ENCODE measurements at regions not wholly inside any gene's neighbourhood (a gene's known extent, or its start where the extent isn't known, plus 50 kb on each side); places are given as distances from the start of the nearest gene placed in this dataset.
"Not testable (repeated sequence)": the region's sequence is repeated elsewhere in the genome, so short reads cannot be mapped to it uniquely, and the experiment has no call there.

DNA sequence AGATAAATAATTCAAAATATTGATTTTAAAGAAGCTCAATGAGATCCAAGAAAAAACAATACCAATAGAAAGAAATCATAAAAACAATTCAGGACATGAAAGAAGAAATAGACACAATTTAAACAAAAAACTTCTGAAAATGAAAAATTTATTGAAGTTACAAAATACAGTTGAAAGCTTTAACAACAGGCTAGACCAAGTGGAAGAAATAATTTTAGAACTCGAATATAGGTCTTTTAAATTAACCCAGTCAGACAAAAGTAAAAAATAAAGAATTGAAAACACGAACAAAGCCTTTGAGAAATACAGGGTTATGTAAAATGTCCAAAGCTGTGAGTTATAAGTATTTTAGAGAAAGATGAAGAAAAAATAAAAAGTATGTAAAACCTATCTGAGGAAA lies 152.4 kb upstream of the SMIM30 start:
- H3K36me3 ChIP-seq (ENCODE audit: control insufficient read depth in 4 of 4, insufficient read depth in 4 of 4, low read length in 4 of 4), result no peaks in the 10 kb centered on the region
- WGBS, 2 donors, result 88 to 91% methylated on average over 2 of the region's 2 CpGs
- no peak for DNase-seq
- no peak overlapping the region for H3K9ac ChIP-seq (ENCODE audit: insufficient read depth in 1 of 2, low read length in 2 of 2)
- H3K27me3 ChIP-seq (ENCODE audit: control insufficient read depth in 3 of 3, insufficient read depth in 3 of 3, low read length in 2 of 3), result no peaks in the 10 kb centered on the region
- no peak overlapping the region for H3K4me3 ChIP-seq
- no peak for ATAC-seq (ENCODE audit: insufficient read depth, low FRiP score)
- H3K4me1 ChIP-seq (ENCODE audit: control insufficient read depth in 5 of 5, insufficient read depth in 5 of 5, low read length in 5 of 5), result no peaks in the 10 kb centered on the region
- H3K9me3 ChIP-seq (ENCODE audit: control insufficient read depth in 4 of 4, insufficient read depth in 3 of 4, low read length in 3 of 4), result peaks cover 0 to 14% (median 4%) of the 10 kb centered on the region in 4 donors
- no peak for TF ChIP-seq CTCF (IDR thresholded peaks at IDR 0.05; ENCODE audit: control extremely low read depth, extremely low read depth)
- H3K27ac ChIP-seq (ENCODE audit: low read depth in 1 of 2, low read length in 1 of 2), result no peak overlapping the region

GRCh38 chr7:113269592-113269991 lies 151.2 kb upstream of the SMIM30 start:
- DNase-seq; H3K4me3 ChIP-seq; H3K27ac ChIP-seq (ENCODE audit: low read depth in 1 of 2, low read length in 1 of 2); H3K9ac ChIP-seq (ENCODE audit: insufficient read depth in 1 of 2, low read length in 2 of 2); H3K36me3 ChIP-seq (ENCODE audit: control insufficient read depth in 4 of 4, insufficient read depth in 4 of 4, low read length in 4 of 4); ATAC-seq (ENCODE audit: insufficient read depth, low FRiP score); H3K27me3 ChIP-seq (ENCODE audit: control insufficient read depth in 3 of 3, insufficient read depth in 3 of 3, low read length in 2 of 3); H3K4me1 ChIP-seq (ENCODE audit: control insufficient read depth in 5 of 5, insufficient read depth in 5 of 5, low read length in 5 of 5): not testable (repeated sequence)
- peaks cover 0 to 14% (median 4%) of the 10 kb centered on the region in 4 donors for H3K9me3 ChIP-seq (ENCODE audit: control insufficient read depth in 4 of 4, insufficient read depth in 3 of 4, low read length in 3 of 4)
- 88 to 96% methylated on average over 3 of the region's 3 CpGs for WGBS, 2 donors

GRCh38 chr7:113268757-113269156 lies 150.4 kb upstream of the SMIM30 start:
- Histone ChIP-seq H3K4me3 (no peak overlapping the region), H3K27me3 (ENCODE audit: control insufficient read depth in 3 of 3, insufficient read depth in 3 of 3, low read length in 2 of 3) (no peaks in the 10 kb centered on the region), H3K36me3 (ENCODE audit: control insufficient read depth in 4 of 4, insufficient read depth in 4 of 4, low read length in 4 of 4) (no peaks in the 10 kb centered on the region), H3K4me1 (ENCODE audit: control insufficient read depth in 5 of 5, insufficient read depth in 5 of 5, low read length in 5 of 5) (no peaks in the 10 kb centered on the region), H3K9me3 (ENCODE audit: control insufficient read depth in 4 of 4, insufficient read depth in 3 of 4, low read length in 3 of 4) (peaks cover 0 to 14% (median 4%) of the 10 kb centered on the region in 4 donors), H3K9ac (ENCODE audit: insufficient read depth in 1 of 2, low read length in 2 of 2) (no peak overlapping the region), H3K27ac (ENCODE audit: low read depth in 1 of 2, low read length in 1 of 2) (no peak overlapping the region)
- 60 to 66% methylated on average over 3 of the region's 3 CpGs for WGBS, 2 donors
- ATAC-seq (ENCODE audit: insufficient read depth, low FRiP score), result no peak
- DNase-seq, result no peak
- no peak for TF ChIP-seq CTCF (IDR thresholded peaks at IDR 0.05; ENCODE audit: control extremely low read depth, extremely low read depth)

DNA sequence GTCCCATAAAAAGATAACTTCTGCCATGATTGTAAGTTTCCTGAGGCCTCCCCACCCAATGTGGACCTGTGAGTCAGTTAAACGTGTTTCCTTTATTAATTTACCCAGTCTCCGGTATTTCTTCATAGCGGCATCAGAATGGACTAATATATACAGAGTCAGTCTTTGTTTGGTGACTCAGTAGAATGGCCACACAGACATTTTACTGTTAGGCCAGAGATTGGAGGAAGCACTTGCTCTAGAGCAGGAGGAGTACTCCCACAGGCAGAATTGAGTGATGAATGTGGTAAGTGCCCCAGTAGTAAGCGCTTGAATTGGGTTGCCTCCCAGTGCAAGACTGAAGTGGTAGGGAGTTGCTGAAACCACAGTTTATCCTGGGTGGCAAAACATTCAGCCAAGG lies 149.5 kb upstream of the SMIM30 start:
- H3K9me3 ChIP-seq (ENCODE audit: control insufficient read depth in 4 of 4, insufficient read depth in 3 of 4, low read length in 3 of 4), result peaks cover 0 to 12% (median 4%) of the 10 kb centered on the region in 4 donors

More for the DNA sequence above, 149.5 kb upstream of the SMIM30 start:
- Histone ChIP-seq H3K4me1 (ENCODE audit: control insufficient read depth in 5 of 5, insufficient read depth in 5 of 5, low read length in 5 of 5) (no peaks in the 10 kb centered on the region), H3K27me3 (ENCODE audit: control insufficient read depth in 3 of 3, insufficient read depth in 3 of 3, low read length in 2 of 3) (no peaks in the 10 kb centered on the region), H3K4me3 (no peak overlapping the region), H3K36me3 (ENCODE audit: control insufficient read depth in 4 of 4, insufficient read depth in 4 of 4, low read length in 4 of 4) (no peaks in the 10 kb centered on the region), H3K27ac (ENCODE audit: low read depth in 1 of 2, low read length in 1 of 2) (no peak overlapping the region), H3K9ac (ENCODE audit: insufficient read depth in 1 of 2, low read length in 2 of 2) (no peak overlapping the region)
- WGBS, 2 donors, result 89 to 90% methylated on average over 4 of the region's 4 CpGs
- DNase-seq, result no peak
- TF ChIP-seq CTCF (IDR thresholded peaks at IDR 0.05; ENCODE audit: control extremely low read depth, extremely low read depth), result no peak
- ATAC-seq (ENCODE audit: insufficient read depth, low FRiP score), result no peak
